ENCODE measurements at regions not wholly inside any gene's neighbourhood (a gene's known extent, or its start where the extent isn't known, plus 50 kb on each side); places are given as distances from the start of the nearest gene placed in this dataset.

GRCh38 chr21:35233756-35234155 is 184.7 kb upstream of the RUNX1 start:
- no peak for DNase-seq (ENCODE audit: low spot score)
- Mint-ChIP-seq H3K4me1 (ENCODE audit: unreplicated experiment) (peaks cover 3% of the 10 kb centered on the region), H3K9me3 (ENCODE audit: unreplicated experiment) (no peaks in the 10 kb centered on the region), H3K36me3 (ENCODE audit: low read depth, unreplicated experiment) (peaks cover 5% of the 10 kb centered on the region), H3K4me3 (ENCODE audit: unreplicated experiment) (no peak overlapping the region), H3K27ac (ENCODE audit: unreplicated experiment) (no peak overlapping the region), H3K27me3 (ENCODE audit: unreplicated experiment) (no peaks in the 10 kb centered on the region)
- TF ChIP-seq, protein P1, sequence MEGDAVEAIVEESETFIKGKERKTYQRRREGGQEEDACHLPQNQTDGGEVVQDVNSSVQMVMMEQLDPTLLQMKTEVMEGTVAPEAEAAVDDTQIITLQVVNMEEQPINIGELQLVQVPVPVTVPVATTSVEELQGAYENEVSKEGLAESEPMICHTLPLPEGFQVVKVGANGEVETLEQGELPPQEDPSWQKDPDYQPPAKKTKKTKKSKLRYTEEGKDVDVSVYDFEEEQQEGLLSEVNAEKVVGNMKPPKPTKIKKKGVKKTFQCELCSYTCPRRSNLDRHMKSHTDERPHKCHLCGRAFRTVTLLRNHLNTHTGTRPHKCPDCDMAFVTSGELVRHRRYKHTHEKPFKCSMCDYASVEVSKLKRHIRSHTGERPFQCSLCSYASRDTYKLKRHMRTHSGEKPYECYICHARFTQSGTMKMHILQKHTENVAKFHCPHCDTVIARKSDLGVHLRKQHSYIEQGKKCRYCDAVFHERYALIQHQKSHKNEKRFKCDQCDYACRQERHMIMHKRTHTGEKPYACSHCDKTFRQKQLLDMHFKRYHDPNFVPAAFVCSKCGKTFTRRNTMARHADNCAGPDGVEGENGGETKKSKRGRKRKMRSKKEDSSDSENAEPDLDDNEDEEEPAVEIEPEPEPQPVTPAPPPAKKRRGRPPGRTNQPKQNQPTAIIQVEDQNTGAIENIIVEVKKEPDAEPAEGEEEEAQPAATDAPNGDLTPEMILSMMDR (IDR thresholded peaks at IDR 0.05; ENCODE audit: unreplicated experiment) = no peak

DNA sequence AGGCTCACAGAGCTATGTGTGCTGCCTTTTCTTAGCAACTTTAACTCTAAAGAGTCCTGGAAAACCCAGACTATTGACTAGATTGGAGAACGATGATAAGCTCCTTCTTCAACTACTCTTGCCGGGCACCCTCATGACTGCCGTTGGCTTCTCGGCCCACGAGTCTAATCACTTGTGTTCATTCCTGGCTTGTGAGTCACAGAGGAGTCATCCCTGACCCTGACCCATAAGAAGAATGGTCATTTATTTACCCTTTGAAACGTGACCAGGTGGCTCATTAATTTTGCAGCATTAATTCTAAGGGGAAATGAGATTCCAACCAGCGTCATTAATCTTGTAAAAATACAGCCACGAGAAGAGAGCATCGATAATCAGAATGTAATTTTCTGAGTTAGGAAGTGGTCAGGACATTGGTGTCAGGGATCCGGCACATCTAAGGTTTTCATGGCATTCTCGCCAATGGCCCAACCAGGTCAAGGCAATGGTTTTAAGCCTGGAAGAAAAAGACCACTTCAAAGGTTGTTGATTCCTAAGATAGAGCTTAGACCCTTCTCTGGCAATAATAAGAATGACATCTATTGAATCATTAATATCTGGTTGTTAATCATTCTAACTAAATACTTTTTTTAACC is 183.6 kb upstream of the RUNX1 start:
- H3K27ac Mint-ChIP-seq (ENCODE audit: unreplicated experiment) = no peak overlapping the region
- no peaks in the 10 kb centered on the region for H3K36me3 Mint-ChIP-seq (ENCODE audit: low read depth, unreplicated experiment)
- H3K27me3 Mint-ChIP-seq (ENCODE audit: unreplicated experiment) = no peaks in the 10 kb centered on the region
- DNase-seq (ENCODE audit: low spot score) = no peak
- H3K4me1 Mint-ChIP-seq (ENCODE audit: unreplicated experiment) = peaks cover 3% of the 10 kb centered on the region
- no peaks in the 10 kb centered on the region for H3K9me3 Mint-ChIP-seq (ENCODE audit: unreplicated experiment)
- no peak overlapping the region for H3K4me3 Mint-ChIP-seq (ENCODE audit: unreplicated experiment)
- TF ChIP-seq, protein P1 (IDR thresholded peaks at IDR 0.05; ENCODE audit: unreplicated experiment) = no peak

GRCh38 chr21:35231090-35231489 is 182.0 kb upstream of the RUNX1 start:
- Mint-ChIP-seq H3K27me3 (ENCODE audit: unreplicated experiment) (no peaks in the 10 kb centered on the region), H3K36me3 (ENCODE audit: low read depth, unreplicated experiment) (no peaks in the 10 kb centered on the region), H3K4me1 (ENCODE audit: unreplicated experiment) (peaks cover 9% of the 10 kb centered on the region), H3K4me3 (ENCODE audit: unreplicated experiment) (no peak overlapping the region), H3K9me3 (ENCODE audit: unreplicated experiment) (no peaks in the 10 kb centered on the region), H3K27ac (ENCODE audit: unreplicated experiment) (no peak overlapping the region)
- TF ChIP-seq, protein P1 (IDR thresholded peaks at IDR 0.05; ENCODE audit: unreplicated experiment) = no peak
- DNase-seq (ENCODE audit: low spot score) = no peak

DNA sequence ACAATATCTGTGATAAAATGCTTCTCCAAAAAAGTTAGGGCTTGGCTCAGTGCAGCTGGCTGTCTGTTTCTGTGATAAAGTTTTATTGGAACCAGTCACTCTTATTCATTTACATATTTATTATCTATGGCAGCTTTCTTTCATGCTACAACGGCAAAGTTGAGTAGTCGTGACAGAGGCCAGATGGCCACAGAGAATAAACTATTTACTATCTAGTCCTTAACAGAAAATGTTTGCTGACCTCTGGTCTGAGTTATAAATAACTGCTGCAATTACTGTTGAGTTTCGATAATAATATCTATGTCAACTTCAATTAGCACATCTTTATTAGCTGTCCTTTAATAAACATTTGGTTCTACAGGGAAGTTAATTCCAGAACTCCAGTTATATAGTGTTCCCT is 180.2 kb upstream of the RUNX1 start:
- no peak for DNase-seq (ENCODE audit: low spot score)
- Mint-ChIP-seq H3K4me1 (ENCODE audit: unreplicated experiment) (peaks cover 9% of the 10 kb centered on the region), H3K4me3 (ENCODE audit: unreplicated experiment) (no peak overlapping the region), H3K36me3 (ENCODE audit: low read depth, unreplicated experiment) (no peaks in the 10 kb centered on the region), H3K27me3 (ENCODE audit: unreplicated experiment) (no peaks in the 10 kb centered on the region), H3K9me3 (ENCODE audit: unreplicated experiment) (no peaks in the 10 kb centered on the region), H3K27ac (ENCODE audit: unreplicated experiment) (no peak overlapping the region)
- TF ChIP-seq, protein P1 (IDR thresholded peaks at IDR 0.05; ENCODE audit: unreplicated experiment) = no peak

DNA sequence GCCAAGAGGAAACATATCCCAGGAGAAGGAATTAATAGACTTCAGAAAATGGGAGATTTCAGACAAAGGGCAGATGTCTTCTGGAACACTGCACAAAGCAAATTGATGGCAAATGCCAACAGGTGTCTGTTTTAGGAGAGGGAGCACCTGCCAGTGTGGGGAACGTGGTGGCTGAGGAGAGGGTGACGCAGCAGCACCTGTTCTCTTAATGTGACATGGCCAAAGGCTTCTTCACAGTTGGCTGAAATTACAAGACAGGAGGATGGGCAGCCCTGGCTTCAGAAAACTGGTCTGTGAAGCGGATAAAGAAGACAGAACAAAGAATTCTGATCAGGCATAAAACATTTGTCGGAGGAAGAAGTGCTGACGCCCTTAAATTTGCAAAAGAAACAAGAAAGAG is 178.7 kb upstream of the RUNX1 start:
- no peaks in the 10 kb centered on the region for H3K36me3 Mint-ChIP-seq (ENCODE audit: low read depth, unreplicated experiment)
- peaks cover 12% of the 10 kb centered on the region for H3K4me1 Mint-ChIP-seq (ENCODE audit: unreplicated experiment)
- H3K9me3 Mint-ChIP-seq (ENCODE audit: unreplicated experiment) = no peaks in the 10 kb centered on the region
- no peak for DNase-seq (ENCODE audit: low spot score)
- no peak overlapping the region for H3K4me3 Mint-ChIP-seq (ENCODE audit: unreplicated experiment)
- no peaks in the 10 kb centered on the region for H3K27me3 Mint-ChIP-seq (ENCODE audit: unreplicated experiment)
- H3K27ac Mint-ChIP-seq (ENCODE audit: unreplicated experiment) = no peak overlapping the region
- TF ChIP-seq, protein P1 (IDR thresholded peaks at IDR 0.05; ENCODE audit: unreplicated experiment) = no peak

All from endothelial cell (in vitro differentiated cells).